BLaER1 treated with 17β-estradiol and CSF1 and Interleukin-3, amounts not matched to agents 10 nM and 100 nM (cell line): ENCODE measurements at regions not wholly inside any gene's neighbourhood (a gene's known extent, or its start where the extent isn't known, plus 50 kb on each side); places are given as distances from the start of the nearest gene placed in this dataset.

Experiments used
- H3K27ac ChIP-seq, 11 experiments: shearing (Covaris generic); formaldehyde crosslinking; 2 replicates each; pipeline ENCODE4 v1.8.1; 2022
- H3K27me3 ChIP-seq, 11 experiments: shearing (Covaris generic); formaldehyde crosslinking; 2 replicates each; pipeline ENCODE4 v1.8.1; 2022
- H3K36me3 ChIP-seq, 11 experiments: shearing (Covaris generic); formaldehyde crosslinking; 2 replicates each; pipeline ENCODE4 v1.8.1; 2022
- H3K4me1 ChIP-seq, 10 experiments: shearing (Covaris generic); formaldehyde crosslinking; 2 replicates each; pipeline ENCODE4 v1.8.1; 2022
- H3K4me2 ChIP-seq, 11 experiments: shearing (Covaris generic); formaldehyde crosslinking; 2 replicates each; pipeline ENCODE4 v1.8.1; 2022
- H3K4me3 ChIP-seq, 10 experiments: shearing (Covaris generic); formaldehyde crosslinking; 2 replicates each; pipeline ENCODE4 v1.8.1; 2022
- H3K9ac ChIP-seq, 11 experiments: shearing (Covaris generic); formaldehyde crosslinking; 2 replicates each; pipeline ENCODE4 v1.8.1; 2022
- H3K9me3 ChIP-seq, 11 experiments: shearing (Covaris generic); formaldehyde crosslinking; replicated peaks in 1 of 11; 2 replicates each; pipeline ENCODE4 v1.8.1; 2022
- H4K20me1 ChIP-seq, 11 experiments: shearing (Covaris generic); formaldehyde crosslinking; 2 replicates each; pipeline ENCODE4 v1.8.1; 2022
- Cebpa-rat ChIP-seq, 11 experiments: shearing (Covaris generic); IDR thresholded peaks; 2 replicates each; pipeline ENCODE4 v1.8.1; 2022

- peaks cover 0 to 7% (median 6%) of the 10 kb centered on the region in 10 experiments; a peak in 14 of 20 replicates for H3K4me1 ChIP-seq
- H3K4me2 ChIP-seq = no peak overlapping the region
- no peak overlapping the region for H3K4me3 ChIP-seq
- no peak overlapping the region for H3K9ac ChIP-seq
- no peak for TF ChIP-seq Cebpa-rat (IDR thresholded peaks at IDR 0.05)
- H3K27me3 ChIP-seq = no peaks in the 10 kb centered on the region
- H3K9me3 ChIP-seq = peaks cover 0 to 8% (median 3%) of the 10 kb centered on the region in 11 experiments; a peak in 6 of 22 replicates
- H4K20me1 ChIP-seq = no peaks in the 10 kb centered on the region
- no peak overlapping the region for H3K27ac ChIP-seq
- no peaks in the 10 kb centered on the region for H3K36me3 ChIP-seq
Observed at GRCh38 chr3:106167728-106168127, 298.9 kb upstream of the CBLB start.

GRCh38 chr3:106168962-106169750, 300.3 kb upstream of the CBLB start:
- Histone ChIP-seq H3K4me3 (no peak overlapping the region), H3K36me3 (no peaks in the 10 kb centered on the region), H3K9me3 (no peaks in the 10 kb centered on the region), H3K27me3 (no peaks in the 10 kb centered on the region), H4K20me1 (no peaks in the 10 kb centered on the region), H3K9ac (no peak overlapping the region), H3K4me1 (peaks cover 0 to 15% (median 8%) of the 10 kb centered on the region in 10 experiments; a peak in 14 of 20 replicates), H3K27ac (no peak overlapping the region), H3K4me2 (no peak overlapping the region)
- no peak for TF ChIP-seq Cebpa-rat (IDR thresholded peaks at IDR 0.05)

GRCh38 chr3:106170636-106171035, 301.8 kb upstream of the CBLB start:
- Histone ChIP-seq H3K4me1 (peaks cover 5 to 21% (median 13%) of the 10 kb centered on the region in 10 experiments; a peak in 17 of 20 replicates), H3K27ac (no peak overlapping the region), H3K36me3 (no peaks in the 10 kb centered on the region), H3K9ac (no peak overlapping the region), H3K4me3 (no peak overlapping the region), H3K4me2 (no peak overlapping the region), H3K9me3 (no peaks in the 10 kb centered on the region), H3K27me3 (no peaks in the 10 kb centered on the region), H4K20me1 (no peaks in the 10 kb centered on the region)
- no peak for TF ChIP-seq Cebpa-rat (IDR thresholded peaks at IDR 0.05)

- Histone ChIP-seq H3K36me3 (no peaks in the 10 kb centered on the region), H3K9ac (no peak overlapping the region), H3K9me3 (no peaks in the 10 kb centered on the region), H3K4me2 (peak overlapping the region in 7 of 11 experiments; percentile 8 to 59 (median 51); a peak in 7 of 22 replicates), H3K27ac (no peak overlapping the region), H3K4me3 (no peak overlapping the region), H4K20me1 (no peaks in the 10 kb centered on the region), H3K4me1 (peaks cover 20 to 36% (median 27%) of the 10 kb centered on the region in 10 experiments), H3K27me3 (no peaks in the 10 kb centered on the region)
- no peak for TF ChIP-seq Cebpa-rat (IDR thresholded peaks at IDR 0.05)
Observed at GRCh38 chr3:106172101-106172500, 303.3 kb upstream of the CBLB start.

GRCh38 chr3:106172780-106173179, 304.0 kb upstream of the CBLB start:
- Histone ChIP-seq H3K27ac (no peak overlapping the region), H3K4me1 (peaks cover 26 to 42% (median 33%) of the 10 kb centered on the region in 10 experiments), H3K36me3 (no peaks in the 10 kb centered on the region), H3K4me3 (no peak overlapping the region), H3K9ac (no peak overlapping the region), H4K20me1 (no peaks in the 10 kb centered on the region), H3K27me3 (no peaks in the 10 kb centered on the region), H3K9me3 (no peaks in the 10 kb centered on the region), H3K4me2 (peak overlapping the region in 9 of 11 experiments; percentile 7 to 59 (median 29); a peak in 12 of 22 replicates)
- no peak for TF ChIP-seq Cebpa-rat (IDR thresholded peaks at IDR 0.05)

- H3K4me1 ChIP-seq = peaks cover 29 to 44% (median 35%) of the 10 kb centered on the region in 10 experiments
- H3K27ac ChIP-seq = no peak overlapping the region
- H3K27me3 ChIP-seq = no peaks in the 10 kb centered on the region
- no peaks in the 10 kb centered on the region for H4K20me1 ChIP-seq
- H3K4me2 ChIP-seq = peak overlapping the region in 1 of 11 experiments; percentile 78; a peak in 2 of 22 replicates
- H3K9ac ChIP-seq = no peak overlapping the region
- no peaks in the 10 kb centered on the region for H3K36me3 ChIP-seq
- TF ChIP-seq Cebpa-rat (IDR thresholded peaks at IDR 0.05) = no peak
- no peaks in the 10 kb centered on the region for H3K9me3 ChIP-seq
- H3K4me3 ChIP-seq = no peak overlapping the region
Observed at GRCh38 chr3:106175276-106175675, 306.5 kb upstream of the CBLB start.

GRCh38 chr3:106176734-106177133, 307.9 kb upstream of the CBLB start:
- peak overlapping the region; percentile 33 to 74 (median 60); a peak in 20 of 22 replicates for H3K27ac ChIP-seq
- H3K4me1 ChIP-seq = peaks cover 29 to 44% (median 35%) of the 10 kb centered on the region in 10 experiments
- peak overlapping the region in 4 of 10 experiments; percentile 22 to 41 (median 30); a peak in 4 of 20 replicates for H3K4me3 ChIP-seq
- no peaks in the 10 kb centered on the region for H3K27me3 ChIP-seq
- H3K9me3 ChIP-seq = no peaks in the 10 kb centered on the region
- peak overlapping the region in 8 of 11 experiments; percentile 1 to 60 (median 25); a peak in 8 of 22 replicates for H3K9ac ChIP-seq
- TF ChIP-seq Cebpa-rat (IDR thresholded peaks at IDR 0.05) = no peak
- no peaks in the 10 kb centered on the region for H4K20me1 ChIP-seq
- H3K4me2 ChIP-seq = peak overlapping the region; percentile 33 to 81 (median 67)
- H3K36me3 ChIP-seq = no peaks in the 10 kb centered on the region

GRCh38 chr3:106182950-106183511, 314.2 kb upstream of the CBLB start:
- Histone ChIP-seq H3K27me3 (no peaks in the 10 kb centered on the region), H3K36me3 (no peaks in the 10 kb centered on the region), H3K9me3 (no peaks in the 10 kb centered on the region), H3K4me1 (peaks cover 0 to 19% (median 4%) of the 10 kb centered on the region in 10 experiments; a peak in 11 of 20 replicates), H3K4me2 (no peak overlapping the region), H3K9ac (no peak overlapping the region), H3K4me3 (no peak overlapping the region), H3K27ac (no peak overlapping the region), H4K20me1 (no peaks in the 10 kb centered on the region)
- TF ChIP-seq Cebpa-rat (IDR thresholded peaks at IDR 0.05) = no peak

- H3K27me3 ChIP-seq = no peaks in the 10 kb centered on the region
Observed at GRCh38 chr3:106183762-106184391, 315.1 kb upstream of the CBLB start.

More at GRCh38 chr3:106183762-106184391, 315.1 kb upstream of the CBLB start:
- Histone ChIP-seq H3K4me1 (peaks cover 0 to 19% (median 4%) of the 10 kb centered on the region in 10 experiments; a peak in 9 of 20 replicates), H3K4me3 (no peak overlapping the region), H3K27ac (no peak overlapping the region), H4K20me1 (no peaks in the 10 kb centered on the region), H3K36me3 (no peaks in the 10 kb centered on the region), H3K4me2 (peak overlapping the region in 1 of 11 experiments; percentile 20; a peak in 3 of 22 replicates), H3K9me3 (no peaks in the 10 kb centered on the region), H3K9ac (no peak overlapping the region)
- TF ChIP-seq Cebpa-rat (IDR thresholded peaks at IDR 0.05) = no peak
